Prostate gland (tissue), 2 donors: ENCODE measurements at regions not wholly inside any gene's neighbourhood (a gene's known extent, or its start where the extent isn't known, plus 50 kb on each side); places are given as distances from the start of the nearest gene placed in this dataset.

ENCODE experiments used
- DNase-seq: peaks from one replicate; pipeline ENCODE4 v3.0.0-alpha.2; 2019; ENCODE audit warnings: low spot score
- H3K27ac ChIP-seq, 2 donors: fragments of 200-600 bp; sonication (generic); 2 replicates each; pipeline ENCODE4 v1.5.1; 2017 to 2019
- H3K27me3 ChIP-seq: fragments of 200-600 bp; sonication (generic); replicated peaks from 2 replicates; pipeline ENCODE4 v1.5.1; 2019; ENCODE audit not compliant: insufficient read depth
- H3K36me3 ChIP-seq, 2 donors: fragments of 200-600 bp; sonication (generic); 1 replicate in 1 of 2; 2 replicates in 1 of 2; pipeline versions ENCODE4 v1.5.1 to v1.8.1; 2017 to 2019
- H3K4me1 ChIP-seq: fragments of 200-600 bp; sonication (generic); replicated peaks from 2 replicates; pipeline ENCODE4 v1.5.1; 2019
- H3K4me3 ChIP-seq, 2 donors: fragments of 200-600 bp; sonication (generic); 2 replicates each; pipeline ENCODE4 v1.5.1; 2017 to 2019
- H3K9me3 ChIP-seq: fragments of 200-600 bp; sonication (generic); 2 replicates; pipeline ENCODE4 v1.5.1; 2017
- POLR2A ChIP-seq: fragments of 450-650 bp; IDR thresholded peaks from one replicate; pipeline ENCODE4 v1.6.1; 2016; ENCODE audit warnings: antibody characterized with exemption, mild to moderate bottlenecking
- POLR2AphosphoS5 ChIP-seq: sonication (generic); formaldehyde crosslinking; IDR thresholded peaks from one replicate; pipeline ENCODE4 v1.6.1; 2017; ENCODE audit warnings: antibody characterized with exemption
- WGBS: methylation state at CpG from one replicate; pipeline ENCODE4 v1.1.5; 2018; 5-methylcytosine and 5-hydroxymethylcytosine counted together
- intact Hi-C: fragments of 100-400 bp; cut with DNase I; formaldehyde crosslinking; loops from one replicate; pipeline ENCODE4 v1.14.2; 2022
- TF ChIP-seq, protein P1 (sequence below), 4 experiments: fragments of 200-600 bp in 2 of 4; fragments of 450-650 bp in 2 of 4; sonication (generic) in 2 of 4; IDR thresholded peaks; 1 replicate in 3 of 4; 2 replicates in 1 of 4; pipeline ENCODE4 v1.5.1; 2016 to 2019; ENCODE audit warnings: antibody characterized with exemption in 4 of 4, mild to moderate bottlenecking in 2 of 4, moderate library complexity in 2 of 4

DNA sequence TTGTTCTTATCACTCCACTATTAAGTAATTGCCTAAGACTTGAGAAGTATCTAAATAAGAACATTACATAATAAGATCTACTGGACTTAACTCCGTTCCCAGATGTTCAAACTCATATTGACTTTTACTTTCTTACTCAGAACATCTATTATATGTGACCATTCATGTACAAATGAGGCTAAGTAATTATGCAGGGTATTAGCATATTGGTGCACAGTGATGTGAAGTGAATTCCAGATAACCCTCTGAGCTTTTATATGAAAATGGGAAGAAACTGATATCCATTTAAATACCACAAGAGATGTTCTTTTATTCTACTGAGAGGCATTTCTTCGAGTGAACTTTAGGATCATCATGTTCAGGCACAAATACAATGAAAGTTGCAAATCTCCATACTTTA lies 135.7 kb downstream of the ZPLD1 start:
- no peaks in the 10 kb centered on the region for H3K4me1 ChIP-seq
- H3K9me3 ChIP-seq = no peaks in the 10 kb centered on the region
- TF ChIP-seq, protein P1, sequence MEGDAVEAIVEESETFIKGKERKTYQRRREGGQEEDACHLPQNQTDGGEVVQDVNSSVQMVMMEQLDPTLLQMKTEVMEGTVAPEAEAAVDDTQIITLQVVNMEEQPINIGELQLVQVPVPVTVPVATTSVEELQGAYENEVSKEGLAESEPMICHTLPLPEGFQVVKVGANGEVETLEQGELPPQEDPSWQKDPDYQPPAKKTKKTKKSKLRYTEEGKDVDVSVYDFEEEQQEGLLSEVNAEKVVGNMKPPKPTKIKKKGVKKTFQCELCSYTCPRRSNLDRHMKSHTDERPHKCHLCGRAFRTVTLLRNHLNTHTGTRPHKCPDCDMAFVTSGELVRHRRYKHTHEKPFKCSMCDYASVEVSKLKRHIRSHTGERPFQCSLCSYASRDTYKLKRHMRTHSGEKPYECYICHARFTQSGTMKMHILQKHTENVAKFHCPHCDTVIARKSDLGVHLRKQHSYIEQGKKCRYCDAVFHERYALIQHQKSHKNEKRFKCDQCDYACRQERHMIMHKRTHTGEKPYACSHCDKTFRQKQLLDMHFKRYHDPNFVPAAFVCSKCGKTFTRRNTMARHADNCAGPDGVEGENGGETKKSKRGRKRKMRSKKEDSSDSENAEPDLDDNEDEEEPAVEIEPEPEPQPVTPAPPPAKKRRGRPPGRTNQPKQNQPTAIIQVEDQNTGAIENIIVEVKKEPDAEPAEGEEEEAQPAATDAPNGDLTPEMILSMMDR (IDR thresholded peaks at IDR 0.05) = no peak
- TF ChIP-seq POLR2A = no peak
- TF ChIP-seq POLR2AphosphoS5 = no peak
- intact Hi-C loops = no loop called here
- DNase-seq = no peak
- H3K27me3 ChIP-seq = no peaks in the 10 kb centered on the region
- 71% methylated on average over 2 of the region's 2 CpGs for WGBS
- H3K27ac ChIP-seq = no peak overlapping the region
- no peaks in the 10 kb centered on the region for H3K36me3 ChIP-seq
- no peak overlapping the region for H3K4me3 ChIP-seq

- Histone ChIP-seq H3K4me3 (no peak overlapping the region), H3K27ac (no peak overlapping the region), H3K36me3 (no peaks in the 10 kb centered on the region), H3K4me1 (no peaks in the 10 kb centered on the region), H3K9me3 (no peaks in the 10 kb centered on the region), H3K27me3 (no peaks in the 10 kb centered on the region)
- intact Hi-C loops = no loop called here
- TF ChIP-seq POLR2AphosphoS5 = no peak
- TF ChIP-seq POLR2A = no peak
- TF ChIP-seq, protein P1 (IDR thresholded peaks at IDR 0.05) = no peak
- no peak for DNase-seq
- 91% methylated on average over 1 of the region's 1 CpG for WGBS
Measured at GRCh38 chr3:102571006-102571405, 136.2 kb downstream of the ZPLD1 start.

DNA sequence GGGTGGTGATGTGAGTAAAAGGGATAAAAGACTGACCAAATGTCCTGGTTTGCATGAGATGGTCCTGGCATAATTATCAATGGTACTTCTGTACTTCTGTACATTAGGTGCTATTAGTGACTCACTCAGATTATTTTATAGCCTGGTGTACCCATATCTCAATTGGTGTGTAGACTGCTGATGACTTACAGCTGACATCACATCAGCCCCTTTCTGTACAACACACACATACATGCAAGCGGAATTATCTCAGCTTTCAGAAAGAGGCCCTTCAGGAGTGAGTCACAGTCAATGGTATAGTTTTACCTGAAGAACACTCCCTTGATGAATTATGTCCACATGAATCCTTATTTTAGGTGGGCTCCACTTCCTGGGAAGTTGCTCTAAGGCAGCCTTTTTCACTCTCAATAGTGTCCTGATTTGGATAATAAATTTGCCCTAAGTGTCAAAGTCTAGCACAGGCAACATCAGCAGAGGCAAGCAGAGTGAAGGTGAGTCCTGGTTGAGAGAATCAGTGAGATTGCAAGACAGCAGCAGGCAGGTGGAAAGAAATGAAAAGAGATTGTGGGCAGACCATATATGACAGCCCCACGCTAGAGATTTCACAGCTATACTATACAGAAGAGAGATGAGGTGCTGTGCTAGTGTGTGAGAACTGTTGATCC lies 137.0 kb downstream of the ZPLD1 start:
- no peak for TF ChIP-seq POLR2A
- TF ChIP-seq, protein P1 (IDR thresholded peaks at IDR 0.05) = no peak
- TF ChIP-seq POLR2AphosphoS5 = no peak
- H3K9me3 ChIP-seq = no peaks in the 10 kb centered on the region
- no peaks in the 10 kb centered on the region for H3K4me1 ChIP-seq
- WGBS = 96% methylated on average over 2 of the region's 2 CpGs
- no peaks in the 10 kb centered on the region for H3K27me3 ChIP-seq
- no peaks in the 10 kb centered on the region for H3K36me3 ChIP-seq
- no peak overlapping the region for H3K27ac ChIP-seq
- intact Hi-C loops = no loop called here
- no peak overlapping the region for H3K4me3 ChIP-seq
- no peak for DNase-seq

- no peak for DNase-seq
- H3K27me3 ChIP-seq = no peaks in the 10 kb centered on the region
- no peak overlapping the region for H3K4me3 ChIP-seq
- WGBS = 33% methylated on average over 3 of the region's 3 CpGs
- intact Hi-C loops = no loop called here
- no peaks in the 10 kb centered on the region for H3K4me1 ChIP-seq
- H3K27ac ChIP-seq = no peak overlapping the region
- H3K36me3 ChIP-seq = no peaks in the 10 kb centered on the region
- no peak for TF ChIP-seq POLR2A
- TF ChIP-seq POLR2AphosphoS5 = peak; percentile 34
- H3K9me3 ChIP-seq = no peaks in the 10 kb centered on the region
Measured at GRCh38 chr3:102573483-102574028, 138.7 kb downstream of the ZPLD1 start.

- H3K27ac ChIP-seq = no peak overlapping the region
- H3K4me1 ChIP-seq = no peaks in the 10 kb centered on the region
- no peaks in the 10 kb centered on the region for H3K27me3 ChIP-seq
- TF ChIP-seq POLR2AphosphoS5 (no peak), POLR2A (no peak)
- TF ChIP-seq, protein P1 (IDR thresholded peaks at IDR 0.05) = no peak
- no peak for DNase-seq
- H3K9me3 ChIP-seq = no peaks in the 10 kb centered on the region
- H3K4me3 ChIP-seq = no peak overlapping the region
- intact Hi-C loops = no loop called here
- no peaks in the 10 kb centered on the region for H3K36me3 ChIP-seq
- WGBS = 49% methylated on average over 6 of the region's 6 CpGs
Measured at GRCh38 chr3:102574355-102574754, 139.5 kb downstream of the ZPLD1 start.
